NCI-H146 treated with DMSO at 0.1 percent for 48 hours (cell line): ENCODE measurements at regions not wholly inside any gene's neighbourhood (a gene's known extent, or its start where the extent isn't known, plus 50 kb on each side); places are given as distances from the start of the nearest gene placed in this dataset.

Experiments used
- DNase-seq: peaks from one replicate; lab custom pipeline; 2025; ENCODE audit not compliant: unreplicated experiment; lab: John Stamatoyannopoulos, UW

- DNase-seq: no peak
Measured at GRCh38 chr5:53211799-53212198, 102.2 kb upstream of the MOCS2 start.

GRCh38 chr5:53219174-53219573 lies 109.6 kb upstream of the MOCS2 start:
- DNase-seq: no peak

- no peak for DNase-seq
Measured at GRCh38 chr5:53219610-53220009, 110.1 kb upstream of the MOCS2 start.

- no peak for DNase-seq
Measured at GRCh38 chr5:53233645-53234405, 124.3 kb upstream of the MOCS2 start.

GRCh38 chr5:53236683-53237082 lies 127.1 kb upstream of the MOCS2 start:
- DNase-seq: no peak

- no peak for DNase-seq
Measured at GRCh38 chr5:53237876-53238275, 128.3 kb upstream of the MOCS2 start.

- DNase-seq: no peak
Measured at GRCh38 chr5:53239301-53239990, 129.9 kb upstream of the MOCS2 start.

- DNase-seq: no peak
Measured at GRCh38 chr5:53240661-53241060, 131.1 kb upstream of the MOCS2 start.

GRCh38 chr5:53241572-53241971 lies 132.0 kb upstream of the MOCS2 start:
- DNase-seq: no peak

- DNase-seq: no peak
Measured at GRCh38 chr5:53243403-53243802, 133.8 kb upstream of the MOCS2 start.

- DNase-seq: no peak
Measured at GRCh38 chr5:53246042-53246836, 136.7 kb upstream of the MOCS2 start.

- no peak for DNase-seq
Measured at GRCh38 chr5:53249529-53250200, 140.1 kb upstream of the MOCS2 start.

- DNase-seq: no peak
Measured at GRCh38 chr5:53250201-53250550, 140.6 kb upstream of the MOCS2 start.

GRCh38 chr5:53253421-53253871 lies 143.9 kb upstream of the MOCS2 start:
- DNase-seq: no peak

GRCh38 chr5:53256746-53257145 lies 147.2 kb upstream of the MOCS2 start:
- no peak for DNase-seq

GRCh38 chr5:53257806-53258373 lies 148.3 kb upstream of the MOCS2 start:
- no peak for DNase-seq

- no peak for DNase-seq
Measured at GRCh38 chr5:53259176-53259575, 149.6 kb upstream of the MOCS2 start.

GRCh38 chr5:53260446-53260845 lies 150.9 kb upstream of the MOCS2 start:
- no peak for DNase-seq

- no peak for DNase-seq
Measured at GRCh38 chr5:53261245-53261644, 151.7 kb upstream of the MOCS2 start.

GRCh38 chr5:53262348-53262970 lies 152.9 kb upstream of the MOCS2 start:
- DNase-seq: no peak
